ENCODE measurements at regions not wholly inside any gene's neighbourhood (a gene's known extent, or its start where the extent isn't known, plus 50 kb on each side); places are given as distances from the start of the nearest gene placed in this dataset.

- ChIA-PET CTCF (no interaction called here), POLR2A (no interaction called here)
These were observed 109.7 kb upstream of the MMS22L start for GRCh38 chr6:97392735-97393134.

More at GRCh38 chr6:97392735-97393134, 109.7 kb upstream of the MMS22L start:
- Histone ChIP-seq H3K9me2 (ENCODE audit: insufficient read depth) (no peaks in the 10 kb centered on the region), H3K4me2 (ENCODE audit: low read length) (no peak overlapping the region), H2AFZ (ENCODE audit: low read depth, low read length, poor library complexity, severe bottlenecking) (no peak overlapping the region), H3K9me3 (ENCODE audit: control insufficient read depth in 1 of 2, insufficient read depth in 1 of 2, low read depth in 1 of 2, low read length in 2 of 2) (no peaks in the 10 kb centered on the region), H3K4me3 (replicated peaks in 1 of 2; ENCODE audit: low read depth in 1 of 2, low read length in 2 of 2) (no peak overlapping the region), H3K9ac (ENCODE audit: low read length) (no peak overlapping the region), H3K27me3 (ENCODE audit: insufficient read depth, low read length) (no peaks in the 10 kb centered on the region), H3K79me2 (ENCODE audit: insufficient read depth, low read length) (no peaks in the 10 kb centered on the region), H4K20me1 (ENCODE audit: insufficient read depth) (no peaks in the 10 kb centered on the region), H3K36me3 (ENCODE audit: control insufficient read depth in 1 of 2, insufficient read depth in 2 of 2, low read length in 2 of 2) (no peaks in the 10 kb centered on the region), H3K4me1 (ENCODE audit: control insufficient read depth in 1 of 2, insufficient read depth in 2 of 2, low read length in 2 of 2) (no peaks in the 10 kb centered on the region), H3K27ac (ENCODE audit: low read depth, low read length) (no peak overlapping the region)
- TF ChIP-seq EZH2phosphoT487 (IDR thresholded peaks at IDR 0.05; ENCODE audit: borderline replicate concordance) (no peak), ZNF274 (IDR thresholded peaks at IDR 0.05; ENCODE audit: low read depth, low read length) (no peak), FOSL1 (IDR thresholded peaks at IDR 0.05; ENCODE audit: low read depth) (no peak), EGR1 (IDR thresholded peaks at IDR 0.05; ENCODE audit: low read depth) (no peak), SRF (IDR thresholded peaks at IDR 0.05; ENCODE audit: low read depth) (no peak), YY1 (IDR thresholded peaks at IDR 0.05; ENCODE audit: extremely low read depth, insufficient replicate concordance, low read depth, low read length) (no peak), POLR2A (IDR thresholded peaks at IDR 0.05; ENCODE audit: borderline replicate concordance, extremely low read depth, insufficient read depth, insufficient read length) (no peak), RAD21 (IDR thresholded peaks at IDR 0.05; ENCODE audit: low read depth) (no peak), CEBPB (IDR thresholded peaks at IDR 0.05; ENCODE audit: low read depth) (no peak), REST (IDR thresholded peaks at IDR 0.05; ENCODE audit: low read depth) (no peak), POLR2AphosphoS5 (IDR thresholded peaks at IDR 0.05; ENCODE audit: low read depth, low read length) (no peak)
- TF ChIP-seq, protein P1, sequence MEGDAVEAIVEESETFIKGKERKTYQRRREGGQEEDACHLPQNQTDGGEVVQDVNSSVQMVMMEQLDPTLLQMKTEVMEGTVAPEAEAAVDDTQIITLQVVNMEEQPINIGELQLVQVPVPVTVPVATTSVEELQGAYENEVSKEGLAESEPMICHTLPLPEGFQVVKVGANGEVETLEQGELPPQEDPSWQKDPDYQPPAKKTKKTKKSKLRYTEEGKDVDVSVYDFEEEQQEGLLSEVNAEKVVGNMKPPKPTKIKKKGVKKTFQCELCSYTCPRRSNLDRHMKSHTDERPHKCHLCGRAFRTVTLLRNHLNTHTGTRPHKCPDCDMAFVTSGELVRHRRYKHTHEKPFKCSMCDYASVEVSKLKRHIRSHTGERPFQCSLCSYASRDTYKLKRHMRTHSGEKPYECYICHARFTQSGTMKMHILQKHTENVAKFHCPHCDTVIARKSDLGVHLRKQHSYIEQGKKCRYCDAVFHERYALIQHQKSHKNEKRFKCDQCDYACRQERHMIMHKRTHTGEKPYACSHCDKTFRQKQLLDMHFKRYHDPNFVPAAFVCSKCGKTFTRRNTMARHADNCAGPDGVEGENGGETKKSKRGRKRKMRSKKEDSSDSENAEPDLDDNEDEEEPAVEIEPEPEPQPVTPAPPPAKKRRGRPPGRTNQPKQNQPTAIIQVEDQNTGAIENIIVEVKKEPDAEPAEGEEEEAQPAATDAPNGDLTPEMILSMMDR (IDR thresholded peaks at IDR 0.05 in 2 of 3, conservative IDR thresholded peaks at IDR 0.05 in 1 of 3; ENCODE audit: borderline replicate concordance in 1 of 3, insufficient read depth in 1 of 3, low read depth in 2 of 3, low read length in 2 of 3) = no peak
- no TSS peak for BruUV-seq (replicated peaks)
- RAD21 ChIA-PET (ENCODE audit: low non-redundant PET in 1 of 2, low total read pairs in 2 of 2, uncharacterized antibody in 2 of 2, unreplicated experiment in 2 of 2) = no interaction called here
- intact Hi-C loops (cut with micrococcal nuclease) = loop anchor here (10.0 kb wide), 1 partner anchor 178 kb away; no protein-coding TSS in a partner anchor
- no peak for ATAC-seq
- no peak for DNase-seq (ENCODE audit: low read depth, low spot score)

Data from HCT116 (cell line).